WERI-Rb-1 (cell line): ENCODE measurements at regions not wholly inside any gene's neighbourhood (a gene's known extent, or its start where the extent isn't known, plus 50 kb on each side); places are given as distances from the start of the nearest gene placed in this dataset.
"Not testable (repeated sequence)": the region's sequence is repeated elsewhere in the genome, so short reads cannot be mapped to it uniquely, and the experiment has no call there.

ENCODE experiments used
- DNase-seq: peaks from one replicate; pipeline ENCODE4 v3.0.0-alpha.2; 2020
- H3K27ac ChIP-seq: fragments of 250-450 bp; sonication (Bioruptor Pico); 2 replicates; pipeline ENCODE4 v1.5.1; 2020; ENCODE audit warnings: mild to moderate bottlenecking, moderate library complexity
- H3K27me3 ChIP-seq: fragments of 250-450 bp; sonication (Bioruptor Pico); 2 replicates; pipeline ENCODE4 v1.5.1; 2021; ENCODE audit warnings: mild to moderate bottlenecking, low read depth, moderate library complexity; ENCODE audit not compliant: insufficient read depth, severe bottlenecking
- H3K36me3 ChIP-seq: fragments of 250-450 bp; sonication (Bioruptor Pico); 2 replicates; pipeline ENCODE4 v1.5.1; 2020; ENCODE audit warnings: mild to moderate bottlenecking, moderate library complexity
- H3K4me3 ChIP-seq: 2 replicates; pipeline ENCODE4 v1.5.1; 2011; ENCODE audit warnings: low read depth, mild to moderate bottlenecking, control low read depth, low read length
- H3K9me3 ChIP-seq: fragments of 250-450 bp; sonication (Bioruptor Pico); 2 replicates; pipeline ENCODE4 v1.5.1; 2021; ENCODE audit warnings: mild to moderate bottlenecking, moderate library complexity; ENCODE audit not compliant: severe bottlenecking
- TF ChIP-seq, protein P1 (sequence below): IDR thresholded peaks from 2 replicates; pipeline ENCODE4 v1.5.1; 2011; ENCODE audit warnings: low read depth, mild to moderate bottlenecking, control low read depth, inconsistent platforms, low read length

DNA sequence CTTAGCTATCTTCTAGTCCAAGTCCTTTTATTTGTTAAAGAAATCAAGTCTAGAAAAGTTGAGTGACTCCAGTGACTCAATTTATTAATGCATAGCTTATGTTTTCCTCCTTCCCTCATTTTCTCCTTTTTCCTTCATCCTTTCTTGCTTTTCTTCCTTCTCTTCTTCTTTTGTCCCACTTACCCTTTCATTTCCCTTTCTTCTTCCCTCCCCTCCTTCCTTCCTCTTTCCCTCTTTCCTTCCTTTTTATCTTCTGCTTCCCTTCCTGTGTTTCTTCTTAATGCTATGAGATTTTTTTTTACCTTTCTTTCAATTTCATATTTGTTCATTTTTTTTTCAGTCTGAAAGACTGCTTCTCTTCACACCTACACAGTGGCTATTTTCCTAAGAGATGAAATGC lies 555.5 kb downstream of the PIK3C3 start:
- Histone ChIP-seq H3K4me3 (no peak overlapping the region), H3K27me3 (no peaks in the 10 kb centered on the region), H3K9me3 (no peaks in the 10 kb centered on the region), H3K36me3 (peaks cover 3% of the 10 kb centered on the region; the same call in 1 of the 2 replicates), H3K27ac (no peak overlapping the region)
- DNase-seq, result no peak
- TF ChIP-seq, protein P1, sequence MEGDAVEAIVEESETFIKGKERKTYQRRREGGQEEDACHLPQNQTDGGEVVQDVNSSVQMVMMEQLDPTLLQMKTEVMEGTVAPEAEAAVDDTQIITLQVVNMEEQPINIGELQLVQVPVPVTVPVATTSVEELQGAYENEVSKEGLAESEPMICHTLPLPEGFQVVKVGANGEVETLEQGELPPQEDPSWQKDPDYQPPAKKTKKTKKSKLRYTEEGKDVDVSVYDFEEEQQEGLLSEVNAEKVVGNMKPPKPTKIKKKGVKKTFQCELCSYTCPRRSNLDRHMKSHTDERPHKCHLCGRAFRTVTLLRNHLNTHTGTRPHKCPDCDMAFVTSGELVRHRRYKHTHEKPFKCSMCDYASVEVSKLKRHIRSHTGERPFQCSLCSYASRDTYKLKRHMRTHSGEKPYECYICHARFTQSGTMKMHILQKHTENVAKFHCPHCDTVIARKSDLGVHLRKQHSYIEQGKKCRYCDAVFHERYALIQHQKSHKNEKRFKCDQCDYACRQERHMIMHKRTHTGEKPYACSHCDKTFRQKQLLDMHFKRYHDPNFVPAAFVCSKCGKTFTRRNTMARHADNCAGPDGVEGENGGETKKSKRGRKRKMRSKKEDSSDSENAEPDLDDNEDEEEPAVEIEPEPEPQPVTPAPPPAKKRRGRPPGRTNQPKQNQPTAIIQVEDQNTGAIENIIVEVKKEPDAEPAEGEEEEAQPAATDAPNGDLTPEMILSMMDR, result no peak

DNA sequence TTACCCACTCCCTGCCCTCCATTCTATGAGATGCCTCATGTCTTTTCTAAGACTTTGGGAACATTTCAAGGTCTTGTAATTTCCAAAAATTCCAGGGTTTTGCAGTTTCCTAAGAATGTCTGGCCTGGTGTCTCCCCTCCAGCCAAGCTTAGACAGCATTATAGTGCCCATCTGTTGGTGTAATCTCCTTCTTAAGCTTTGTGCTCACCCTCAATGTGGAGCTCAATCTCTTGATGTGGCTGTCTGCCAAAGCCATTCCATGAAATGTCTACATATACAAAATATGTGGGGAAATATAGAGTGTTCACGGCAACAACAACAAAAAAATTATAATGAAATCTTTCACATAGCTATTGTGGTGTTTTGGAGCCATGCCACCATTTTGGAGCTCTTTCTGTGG lies 558.4 kb downstream of the PIK3C3 start:
- peaks cover 18% of the 10 kb centered on the region for H3K36me3 ChIP-seq
- DNase-seq, result peak; percentile 53
- TF ChIP-seq, protein P1, result no peak
- peaks cover 6% of the 10 kb centered on the region for H3K9me3 ChIP-seq
- peak overlapping the region; percentile 43 for H3K27ac ChIP-seq
- no peak overlapping the region for H3K4me3 ChIP-seq
- H3K27me3 ChIP-seq, result no peaks in the 10 kb centered on the region

DNA sequence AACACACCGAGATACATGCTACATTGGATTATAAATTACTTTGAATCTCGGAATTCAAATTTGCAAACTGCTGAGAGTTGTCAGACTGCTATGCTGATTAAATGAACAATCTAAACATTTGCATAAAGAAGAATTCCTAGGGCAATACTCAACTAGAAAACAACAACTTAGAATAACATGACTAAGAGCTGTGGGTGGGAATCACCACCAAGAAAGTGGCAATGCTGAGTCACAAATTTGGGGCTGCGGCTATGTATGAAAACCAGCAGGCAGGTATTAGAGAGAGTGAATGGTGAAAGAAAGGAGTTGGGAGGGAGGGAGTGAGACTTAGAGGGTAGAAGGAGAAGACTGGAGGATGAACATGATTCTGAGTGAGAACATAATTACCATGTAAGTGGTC lies 559.5 kb downstream of the PIK3C3 start:
- H3K4me3 ChIP-seq, result no peak overlapping the region
- peaks cover 21% of the 10 kb centered on the region for H3K36me3 ChIP-seq
- no peaks in the 10 kb centered on the region for H3K27me3 ChIP-seq
- no peak overlapping the region; the same call in 1 of the 2 replicates for H3K27ac ChIP-seq
- TF ChIP-seq, protein P1, result no peak
- peaks cover 6% of the 10 kb centered on the region for H3K9me3 ChIP-seq
- DNase-seq, result no peak

DNA sequence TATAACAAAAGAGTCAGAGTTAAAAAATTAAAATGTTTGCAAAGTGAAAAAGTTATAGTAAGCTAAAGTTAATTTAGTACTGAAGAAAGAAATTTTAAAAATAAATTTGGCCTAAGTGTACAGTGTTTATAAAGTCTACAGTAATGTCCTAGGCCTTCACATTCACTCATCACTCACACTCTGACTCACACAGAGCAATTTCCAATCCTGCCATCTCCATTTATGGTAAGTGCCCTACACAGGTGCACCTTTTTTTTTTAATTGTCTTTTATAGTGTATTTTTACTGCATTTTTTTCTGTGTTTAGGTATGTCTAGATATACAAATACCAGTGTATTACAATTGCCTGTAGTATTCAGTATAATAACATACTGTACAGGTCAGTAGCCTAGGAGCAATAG lies 562.9 kb downstream of the PIK3C3 start:
- TF ChIP-seq, protein P1, result no peak
- peaks cover 19% of the 10 kb centered on the region for H3K36me3 ChIP-seq
- DNase-seq, result no peak
- no peak overlapping the region for H3K27ac ChIP-seq
- H3K27me3 ChIP-seq, result no peaks in the 10 kb centered on the region
- H3K4me3 ChIP-seq, result no peak overlapping the region
- peaks cover 6% of the 10 kb centered on the region for H3K9me3 ChIP-seq

DNA sequence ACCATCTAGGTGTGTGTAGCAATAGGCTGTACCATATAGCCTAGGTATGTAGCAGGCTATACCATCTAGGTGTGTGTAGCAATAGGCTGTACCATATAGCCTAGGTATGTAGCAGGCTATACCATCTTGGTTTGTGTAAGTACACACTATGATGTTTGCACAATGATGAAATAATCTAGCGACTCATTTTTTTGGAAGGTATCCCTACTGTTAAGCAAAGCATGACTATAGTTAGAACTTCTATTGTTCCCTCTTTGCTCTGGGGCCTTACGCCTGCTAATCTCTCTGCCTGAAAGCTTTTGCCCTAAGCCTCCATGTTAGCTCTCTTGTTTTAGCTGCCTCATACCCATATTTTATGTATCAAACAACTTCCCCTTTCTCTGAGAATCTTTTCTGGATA lies 563.3 kb downstream of the PIK3C3 start:
- not testable (repeated sequence) for H3K27me3 ChIP-seq, H3K4me3 ChIP-seq, DNase-seq, H3K27ac ChIP-seq, H3K9me3 ChIP-seq
- peaks cover 19% of the 10 kb centered on the region for H3K36me3 ChIP-seq

DNA sequence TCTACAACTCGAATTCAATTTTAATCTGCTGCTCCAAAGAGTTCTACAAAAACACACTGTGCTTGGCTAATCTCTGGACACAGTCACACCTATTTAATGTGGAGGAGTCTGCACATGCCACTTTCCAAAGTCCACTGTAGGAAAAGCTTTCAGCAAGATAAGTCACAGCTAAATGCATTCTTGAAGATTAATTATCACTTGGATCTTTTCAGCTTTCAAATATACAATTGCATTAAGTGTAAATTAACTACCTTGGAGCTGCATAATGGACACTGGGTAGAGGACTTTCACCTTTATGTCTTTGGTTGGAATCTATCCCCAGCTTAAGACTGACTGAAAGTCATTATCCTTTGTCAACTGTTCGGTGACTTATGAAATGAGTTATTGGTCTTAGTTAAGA lies 565.1 kb downstream of the PIK3C3 start:
- peaks cover 19% of the 10 kb centered on the region for H3K36me3 ChIP-seq
- TF ChIP-seq, protein P1, result no peak

More for the DNA sequence above, 565.1 kb downstream of the PIK3C3 start:
- no peak overlapping the region for H3K4me3 ChIP-seq
- H3K27ac ChIP-seq, result no peak overlapping the region
- no peaks in the 10 kb centered on the region for H3K27me3 ChIP-seq
- H3K9me3 ChIP-seq, result peaks cover 6% of the 10 kb centered on the region
- DNase-seq, result no peak
